HEK293 (cell line): ENCODE measurements at regions not wholly inside any gene's neighbourhood (a gene's known extent, or its start where the extent isn't known, plus 50 kb on each side); places are given as distances from the start of the nearest gene placed in this dataset.

Experiments used
- CTCF ChIA-PET: fragments of 350-600 bp; formaldehyde crosslinking; extraction: SDS; loops from one replicate; lab custom pipeline; 2021; ENCODE audit warnings: antibody characterized with exemption; lab: Yijun Ruan, JAX
- POLR2A ChIA-PET: fragments of 300-600 bp; formaldehyde crosslinking; extraction: SDS; loops from one replicate; lab custom pipeline; 2020; ENCODE audit warnings: antibody characterized with exemption, inconsistent platforms; lab: Yijun Ruan, JAX
- H3K27ac ChIP-seq: fragments of 200-500 bp; sonication (Bioruptor generic); 2 replicates; pipeline ENCODE4 v1.5.1; 2014; ENCODE audit warnings: low read depth, low read length, control low read depth, inconsistent platforms; ENCODE audit errors: extremely low read depth
- H3K36me3 ChIP-seq, 2 experiments: fragments of 200-500 bp in 1 of 2; sonication (Bioruptor generic) in 1 of 2; 1 replicate in 1 of 2; 2 replicates in 1 of 2; pipeline ENCODE4 v1.5.1; 2014 to 2017; ENCODE audit warnings: inconsistent platforms in 2 of 2, low read length in 2 of 2; ENCODE audit not compliant: control insufficient read depth in 2 of 2, insufficient read depth in 1 of 2
- H3K4me1 ChIP-seq: fragments of 200-500 bp; sonication (Bioruptor generic); 2 replicates; pipeline ENCODE4 v1.5.1; 2014; ENCODE audit warnings: mild to moderate bottlenecking, low read length, inconsistent platforms; ENCODE audit not compliant: control insufficient read depth, insufficient read depth
- H3K4me3 ChIP-seq: 2 replicates; pipeline ENCODE4 v1.5.1; 2011; ENCODE audit warnings: low read depth, mild to moderate bottlenecking, control low read depth, low read length, moderate library complexity
- H3K9me3 ChIP-seq: fragments of 200-500 bp; sonication (Bioruptor generic); 2 replicates; pipeline ENCODE4 v1.5.1; 2014; ENCODE audit warnings: low read depth, low read length, inconsistent platforms; ENCODE audit not compliant: control insufficient read depth, insufficient read depth
- ATF2 ChIP-seq: fragments of 450-650 bp; formaldehyde crosslinking; IDR thresholded peaks from 2 replicates; pipeline ENCODE4 v1.5.1; 2016; ENCODE audit warnings: missing biosample characterization, missing genetic modification characterization, low read depth
- BCL11A ChIP-seq: fragments of 450-650 bp; formaldehyde crosslinking; IDR thresholded peaks from 2 replicates; pipeline ENCODE4 v1.5.1; 2016; ENCODE audit warnings: low read depth, missing biosample characterization, missing genetic modification characterization
- GLI2 ChIP-seq: fragments of 450-650 bp; formaldehyde crosslinking; IDR thresholded peaks from 2 replicates; pipeline ENCODE4; 2017; ENCODE audit warnings: missing biosample characterization, missing genetic modification characterization, low read depth, borderline replicate concordance
- INSM2 ChIP-seq: fragments of 450-650 bp; formaldehyde crosslinking; IDR thresholded peaks from 2 replicates; pipeline ENCODE4 v1.5.1; 2016; ENCODE audit warnings: missing biosample characterization, missing genetic modification characterization
- KLF10 ChIP-seq: fragments of 450-650 bp; IDR thresholded peaks from 2 replicates; pipeline ENCODE4 v1.5.1; 2018; ENCODE audit warnings: missing biosample characterization, mild to moderate bottlenecking, missing genetic modification characterization
- MEIS1 ChIP-seq: sonication (generic); formaldehyde crosslinking; IDR thresholded peaks from 2 replicates; pipeline ENCODE4 v1.8.1; 2022; ENCODE audit warnings: missing genetic modification reagents, mild to moderate bottlenecking, borderline replicate concordance
- SETDB1 ChIP-seq: IDR thresholded peaks from one replicate; pipeline ENCODE4 v1.6.1; 2017; ENCODE audit warnings: mild to moderate bottlenecking, low read length, moderate library complexity, mixed read lengths; ENCODE audit not compliant: insufficient read length
- SP7 ChIP-seq: fragments of 450-650 bp; formaldehyde crosslinking; IDR thresholded peaks from 2 replicates; pipeline ENCODE4 v1.5.1; 2016; ENCODE audit warnings: missing biosample characterization, missing genetic modification characterization
- TRIM28 ChIP-seq: IDR thresholded peaks from 2 replicates; pipeline ENCODE4 v1.6.1; 2011; ENCODE audit warnings: low read length, control low read depth, borderline replicate concordance
- YY2 ChIP-seq: fragments of 450-650 bp; formaldehyde crosslinking; IDR thresholded peaks from 2 replicates; pipeline ENCODE4 v1.5.1; 2016; ENCODE audit warnings: missing biosample characterization, missing genetic modification characterization
- ZFP3 ChIP-seq: fragments of 450-650 bp; formaldehyde crosslinking; IDR thresholded peaks from 2 replicates; pipeline ENCODE4 v1.5.1; 2016; ENCODE audit warnings: low read depth, missing biosample characterization, missing genetic modification characterization
- ZNF174 ChIP-seq: fragments of 450-650 bp; formaldehyde crosslinking; IDR thresholded peaks from 2 replicates; pipeline ENCODE4 v1.5.0; 2017; ENCODE audit warnings: missing biosample characterization, mild to moderate bottlenecking, missing genetic modification characterization
- ZNF24 ChIP-seq: fragments of 450-650 bp; formaldehyde crosslinking; IDR thresholded peaks from 2 replicates; pipeline ENCODE4 v1.5.1; 2016; ENCODE audit warnings: missing biosample characterization, missing genetic modification characterization
- ZNF302 ChIP-seq: fragments of 450-650 bp; formaldehyde crosslinking; IDR thresholded peaks from 2 replicates; pipeline ENCODE4 v1.5.1; 2016; ENCODE audit warnings: missing biosample characterization, missing genetic modification characterization, low read depth
- ZNF529 ChIP-seq: fragments of 450-650 bp; formaldehyde crosslinking; IDR thresholded peaks from 2 replicates; pipeline ENCODE4 v1.5.1; 2017; ENCODE audit warnings: missing genetic modification characterization, missing biosample characterization; ENCODE audit not compliant: insufficient replicate concordance
- ZNF560 ChIP-seq: fragments of 450-650 bp; formaldehyde crosslinking; IDR thresholded peaks from 2 replicates; pipeline ENCODE4 v1.5.1; 2017; ENCODE audit warnings: missing biosample characterization, missing genetic modification characterization, borderline replicate concordance
- ZNF660 ChIP-seq: fragments of 450-650 bp; IDR thresholded peaks from 2 replicates; pipeline ENCODE4 v1.5.1; 2018; ENCODE audit warnings: missing biosample characterization, mild to moderate bottlenecking, missing genetic modification characterization
- ZNF677 ChIP-seq: fragments of 450-650 bp; IDR thresholded peaks from 2 replicates; pipeline ENCODE4 v1.5.0; 2018; ENCODE audit warnings: missing biosample characterization, mild to moderate bottlenecking, missing genetic modification characterization, moderate library complexity
- ZNF843 ChIP-seq: fragments of 450-650 bp; formaldehyde crosslinking; IDR thresholded peaks from 2 replicates; pipeline ENCODE4 v1.5.1; 2016; ENCODE audit warnings: missing biosample characterization, missing genetic modification characterization
- ZXDB ChIP-seq: fragments of 450-650 bp; formaldehyde crosslinking; IDR thresholded peaks from 2 replicates; pipeline ENCODE4 v1.5.1; 2016; ENCODE audit warnings: missing biosample characterization, missing genetic modification characterization
- TF ChIP-seq, protein P1 (sequence below): fragments of 450-650 bp; formaldehyde crosslinking; IDR thresholded peaks from 2 replicates; pipeline ENCODE4 v1.5.1; 2016; ENCODE audit warnings: missing biosample characterization, missing genetic modification characterization
- TF ChIP-seq, protein P2 (sequence below): fragments of 450-650 bp; formaldehyde crosslinking; IDR thresholded peaks from 2 replicates; pipeline ENCODE4 v1.5.1; 2017; ENCODE audit warnings: missing biosample characterization, missing genetic modification characterization
- TF ChIP-seq, protein P3 (sequence below): fragments of 450-650 bp; formaldehyde crosslinking; IDR thresholded peaks from 2 replicates; pipeline ENCODE4 v1.5.1; 2016; ENCODE audit warnings: missing biosample characterization, missing genetic modification characterization
- TF ChIP-seq, protein P4 (sequence below): fragments of 450-650 bp; formaldehyde crosslinking; IDR thresholded peaks from 2 replicates; pipeline ENCODE4 v1.5.1; 2016; ENCODE audit warnings: missing biosample characterization, missing genetic modification characterization

DNA sequence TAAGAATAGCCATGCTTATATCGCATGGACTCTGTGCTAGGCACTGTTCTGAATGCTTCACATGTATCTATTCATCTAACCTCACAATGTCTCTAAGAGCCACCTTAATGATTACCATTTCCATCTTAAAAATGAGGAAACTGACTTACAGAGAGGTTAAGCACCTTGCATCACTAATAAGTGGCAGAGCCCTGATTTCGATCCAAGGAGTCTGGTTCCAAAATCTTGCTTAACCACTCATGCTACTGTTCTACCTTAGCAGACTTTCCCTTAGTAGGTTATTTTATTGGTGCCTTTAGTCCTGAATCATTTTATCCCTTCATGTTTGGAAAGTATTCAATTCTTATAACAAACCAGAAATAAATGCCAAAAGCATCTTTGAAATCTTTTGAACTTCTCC lies 89.2 kb upstream of the DCBLD2 start:
- Histone ChIP-seq H3K27ac (no peak overlapping the region), H3K4me3 (no peak overlapping the region), H3K4me1 (no peaks in the 10 kb centered on the region; the same call in 1 of the 2 replicates), H3K36me3 (no peaks in the 10 kb centered on the region), H3K9me3 (no peaks in the 10 kb centered on the region)
- CTCF ChIA-PET: interaction anchor here (6.1 kb wide), 1 partner anchor 175 kb away, joined by 138 read pairs; no protein-coding TSS in a partner anchor
- POLR2A ChIA-PET: no interaction called here
- TF ChIP-seq, protein P1, sequence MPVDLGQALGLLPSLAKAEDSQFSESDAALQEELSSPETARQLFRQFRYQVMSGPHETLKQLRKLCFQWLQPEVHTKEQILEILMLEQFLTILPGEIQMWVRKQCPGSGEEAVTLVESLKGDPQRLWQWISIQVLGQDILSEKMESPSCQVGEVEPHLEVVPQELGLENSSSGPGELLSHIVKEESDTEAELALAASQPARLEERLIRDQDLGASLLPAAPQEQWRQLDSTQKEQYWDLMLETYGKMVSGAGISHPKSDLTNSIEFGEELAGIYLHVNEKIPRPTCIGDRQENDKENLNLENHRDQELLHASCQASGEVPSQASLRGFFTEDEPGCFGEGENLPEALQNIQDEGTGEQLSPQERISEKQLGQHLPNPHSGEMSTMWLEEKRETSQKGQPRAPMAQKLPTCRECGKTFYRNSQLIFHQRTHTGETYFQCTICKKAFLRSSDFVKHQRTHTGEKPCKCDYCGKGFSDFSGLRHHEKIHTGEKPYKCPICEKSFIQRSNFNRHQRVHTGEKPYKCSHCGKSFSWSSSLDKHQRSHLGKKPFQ: no peak
- TF ChIP-seq YY2 (tag by site-specific recombination) (no peak), ZNF174 (no peak), ZNF677 (no peak), ZFP3 (tag by site-specific recombination) (no peak), SETDB1 (no peak), ZNF302 (tag by site-specific recombination) (no peak)

- H3K9me3 ChIP-seq: no peaks in the 10 kb centered on the region
- no peak overlapping the region for H3K4me3 ChIP-seq
- ChIA-PET CTCF (interaction anchor here (0.6 to 0.7 kb wide), 3 partner anchors 29 to 167 kb away, joined by 3 read pairs; no protein-coding TSS in a partner anchor), POLR2A (interaction anchor here (2.0 kb wide), 1 partner anchor 84 kb away, joined by 9 read pairs; the partner anchor contains the start of gene DCBLD2)
- H3K36me3 ChIP-seq: no peaks in the 10 kb centered on the region
- no peaks in the 10 kb centered on the region; the same call in 1 of the 2 replicates for H3K4me1 ChIP-seq
- H3K27ac ChIP-seq: no peak overlapping the region
- peak; percentile 64; the same call in 1 of the 2 replicates for TF ChIP-seq TRIM28
- peak; percentile 94 for TF ChIP-seq ATF2 (tag by site-specific recombination)
- peak; percentile 94 for TF ChIP-seq INSM2 (tag by site-specific recombination)
- TF ChIP-seq BCL11A: peak; percentile 91
- TF ChIP-seq, protein P2, sequence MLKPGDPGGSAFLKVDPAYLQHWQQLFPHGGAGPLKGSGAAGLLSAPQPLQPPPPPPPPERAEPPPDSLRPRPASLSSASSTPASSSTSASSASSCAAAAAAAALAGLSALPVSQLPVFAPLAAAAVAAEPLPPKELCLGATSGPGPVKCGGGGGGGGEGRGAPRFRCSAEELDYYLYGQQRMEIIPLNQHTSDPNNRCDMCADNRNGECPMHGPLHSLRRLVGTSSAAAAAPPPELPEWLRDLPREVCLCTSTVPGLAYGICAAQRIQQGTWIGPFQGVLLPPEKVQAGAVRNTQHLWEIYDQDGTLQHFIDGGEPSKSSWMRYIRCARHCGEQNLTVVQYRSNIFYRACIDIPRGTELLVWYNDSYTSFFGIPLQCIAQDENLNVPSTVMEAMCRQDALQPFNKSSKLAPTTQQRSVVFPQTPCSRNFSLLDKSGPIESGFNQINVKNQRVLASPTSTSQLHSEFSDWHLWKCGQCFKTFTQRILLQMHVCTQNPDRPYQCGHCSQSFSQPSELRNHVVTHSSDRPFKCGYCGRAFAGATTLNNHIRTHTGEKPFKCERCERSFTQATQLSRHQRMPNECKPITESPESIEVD: peak; percentile 57
- peak; percentile 86 for TF ChIP-seq ZNF24 (tag by site-specific recombination)
- no peak for TF ChIP-seq ZNF529 (tag by site-specific recombination)
- TF ChIP-seq SP7 (tag by site-specific recombination): peak; percentile 61; the same call in 1 of the 2 replicates
- no peak for TF ChIP-seq ZNF560
- TF ChIP-seq ZNF660 (tag by site-specific recombination): 0 out of 2 replicates have a peak, but pooled peaks have one; percentile 49
- no peak for TF ChIP-seq MEIS1
- TF ChIP-seq GLI2 (tag by site-specific recombination): 0 out of 2 replicates have a peak, but pooled peaks have one; percentile 43
- peak; percentile 56; the same call in 1 of the 2 replicates for TF ChIP-seq ZXDB
- peak; percentile 64 for TF ChIP-seq ZNF843 (tag by site-specific recombination)
- TF ChIP-seq, protein P3, sequence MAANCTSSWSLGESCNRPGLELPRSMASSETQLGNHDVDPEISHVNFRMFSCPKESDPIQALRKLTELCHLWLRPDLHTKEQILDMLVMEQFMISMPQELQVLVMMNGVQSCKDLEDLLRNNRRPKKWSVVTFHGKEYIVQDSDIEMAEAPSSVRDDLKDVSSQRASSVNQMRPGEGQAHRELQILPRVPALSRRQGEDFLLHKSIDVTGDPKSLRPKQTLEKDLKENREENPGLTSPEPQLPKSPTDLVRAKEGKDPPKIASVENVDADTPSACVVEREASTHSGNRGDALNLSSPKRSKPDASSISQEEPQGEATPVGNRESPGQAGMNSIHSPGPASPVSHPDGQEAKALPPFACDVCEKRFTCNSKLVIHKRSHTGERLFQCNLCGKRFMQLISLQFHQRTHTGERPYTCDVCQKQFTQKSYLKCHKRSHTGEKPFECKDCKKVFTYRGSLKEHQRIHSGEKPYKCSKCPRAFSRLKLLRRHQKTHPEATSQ (tag by site-specific recombination): no peak
- TF ChIP-seq KLF10 (tag by site-specific recombination): peak; percentile 82; the same call in 1 of the 2 replicates
- TF ChIP-seq, protein P4, sequence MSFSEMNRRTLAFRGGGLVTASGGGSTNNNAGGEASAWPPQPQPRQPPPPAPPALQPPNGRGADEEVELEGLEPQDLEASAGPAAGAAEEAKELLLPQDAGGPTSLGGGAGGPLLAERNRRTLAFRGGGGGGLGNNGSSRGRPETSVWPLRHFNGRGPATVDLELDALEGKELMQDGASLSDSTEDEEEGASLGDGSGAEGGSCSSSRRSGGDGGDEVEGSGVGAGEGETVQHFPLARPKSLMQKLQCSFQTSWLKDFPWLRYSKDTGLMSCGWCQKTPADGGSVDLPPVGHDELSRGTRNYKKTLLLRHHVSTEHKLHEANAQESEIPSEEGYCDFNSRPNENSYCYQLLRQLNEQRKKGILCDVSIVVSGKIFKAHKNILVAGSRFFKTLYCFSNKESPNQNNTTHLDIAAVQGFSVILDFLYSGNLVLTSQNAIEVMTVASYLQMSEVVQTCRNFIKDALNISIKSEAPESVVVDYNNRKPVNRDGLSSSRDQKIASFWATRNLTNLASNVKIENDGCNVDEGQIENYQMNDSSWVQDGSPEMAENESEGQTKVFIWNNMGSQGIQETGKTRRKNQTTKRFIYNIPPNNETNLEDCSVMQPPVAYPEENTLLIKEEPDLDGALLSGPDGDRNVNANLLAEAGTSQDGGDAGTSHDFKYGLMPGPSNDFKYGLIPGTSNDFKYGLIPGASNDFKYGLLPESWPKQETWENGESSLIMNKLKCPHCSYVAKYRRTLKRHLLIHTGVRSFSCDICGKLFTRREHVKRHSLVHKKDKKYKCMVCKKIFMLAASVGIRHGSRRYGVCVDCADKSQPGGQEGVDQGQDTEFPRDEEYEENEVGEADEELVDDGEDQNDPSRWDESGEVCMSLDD (tag by site-specific recombination): no peak
Measured at GRCh38 chr3:98986073-98986472, 84.6 kb upstream of the DCBLD2 start.
